Lower leg skin (tissue), 4 donors: ENCODE measurements at regions not wholly inside any gene's neighbourhood (a gene's known extent, or its start where the extent isn't known, plus 50 kb on each side); places are given as distances from the start of the nearest gene placed in this dataset.

Experiments used
- DNase-seq, 2 donors: peaks; one replicate each; pipeline ENCODE4 v3.0.0-alpha.2; 2019; ENCODE audit warnings: low spot score in 2 of 2
- H3K4me3 ChIP-seq: fragments of 200-600 bp; sonication (generic); 2 replicates; pipeline ENCODE4 v1.5.1; 2017; ENCODE audit warnings: mild to moderate bottlenecking, low read depth; ENCODE audit not compliant: poor library complexity, severe bottlenecking
- POLR2A ChIP-seq, 2 donors: fragments of 450-650 bp; IDR thresholded peaks; one replicate each; pipeline ENCODE4 v1.6.1; 2016 to 2017; ENCODE audit warnings: antibody characterized with exemption in 2 of 2, mild to moderate bottlenecking in 1 of 2, moderate library complexity in 1 of 2
- WGBS, 2 donors: methylation state at CpG; one replicate each; pipeline ENCODE4 v1.1.5; 2018; 5-methylcytosine and 5-hydroxymethylcytosine counted together
- intact Hi-C: fragments of 100-400 bp; cut with DNase I; formaldehyde crosslinking; loops from one replicate; pipeline ENCODE4 v1.15.0; 2023; ENCODE audit warnings: low total_unique reads
- TF ChIP-seq, protein P1 (sequence below), 3 donors: fragments of 450-650 bp; IDR thresholded peaks; one replicate each; pipeline ENCODE4 v1.5.1; 2016; ENCODE audit warnings: antibody characterized with exemption in 3 of 3, mild to moderate bottlenecking in 3 of 3, moderate library complexity in 2 of 3

DNA sequence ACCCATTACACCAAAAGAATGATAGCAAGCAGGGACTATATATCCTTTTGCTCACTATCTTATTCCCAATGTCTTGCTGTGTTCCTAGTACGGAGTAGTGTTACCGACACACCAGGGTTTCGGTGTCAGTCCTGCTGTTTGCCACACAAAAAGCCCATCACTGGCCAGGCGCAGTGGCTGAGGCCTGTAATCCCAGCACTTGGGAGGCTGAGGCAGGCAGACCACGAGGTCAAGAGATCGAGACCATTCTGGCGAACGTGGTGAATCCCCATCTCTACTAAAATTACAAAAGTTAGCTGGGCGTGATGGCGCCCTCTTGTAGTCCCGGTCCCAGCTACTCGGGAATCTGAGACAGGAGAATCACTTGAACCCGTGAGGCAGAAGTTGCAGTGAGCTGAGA lies 1467.3 kb upstream of the MIR17HG start:
- TF ChIP-seq, protein P1, sequence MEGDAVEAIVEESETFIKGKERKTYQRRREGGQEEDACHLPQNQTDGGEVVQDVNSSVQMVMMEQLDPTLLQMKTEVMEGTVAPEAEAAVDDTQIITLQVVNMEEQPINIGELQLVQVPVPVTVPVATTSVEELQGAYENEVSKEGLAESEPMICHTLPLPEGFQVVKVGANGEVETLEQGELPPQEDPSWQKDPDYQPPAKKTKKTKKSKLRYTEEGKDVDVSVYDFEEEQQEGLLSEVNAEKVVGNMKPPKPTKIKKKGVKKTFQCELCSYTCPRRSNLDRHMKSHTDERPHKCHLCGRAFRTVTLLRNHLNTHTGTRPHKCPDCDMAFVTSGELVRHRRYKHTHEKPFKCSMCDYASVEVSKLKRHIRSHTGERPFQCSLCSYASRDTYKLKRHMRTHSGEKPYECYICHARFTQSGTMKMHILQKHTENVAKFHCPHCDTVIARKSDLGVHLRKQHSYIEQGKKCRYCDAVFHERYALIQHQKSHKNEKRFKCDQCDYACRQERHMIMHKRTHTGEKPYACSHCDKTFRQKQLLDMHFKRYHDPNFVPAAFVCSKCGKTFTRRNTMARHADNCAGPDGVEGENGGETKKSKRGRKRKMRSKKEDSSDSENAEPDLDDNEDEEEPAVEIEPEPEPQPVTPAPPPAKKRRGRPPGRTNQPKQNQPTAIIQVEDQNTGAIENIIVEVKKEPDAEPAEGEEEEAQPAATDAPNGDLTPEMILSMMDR (IDR thresholded peaks at IDR 0.05) = no peak
- no peak for TF ChIP-seq POLR2A (IDR thresholded peaks at IDR 0.05)
- intact Hi-C loops = no loop called here
- no peak for DNase-seq
- H3K4me3 ChIP-seq = no peak overlapping the region
- WGBS, 2 donors = 96 to 97% methylated on average over 13 of the region's 13 CpGs

DNA sequence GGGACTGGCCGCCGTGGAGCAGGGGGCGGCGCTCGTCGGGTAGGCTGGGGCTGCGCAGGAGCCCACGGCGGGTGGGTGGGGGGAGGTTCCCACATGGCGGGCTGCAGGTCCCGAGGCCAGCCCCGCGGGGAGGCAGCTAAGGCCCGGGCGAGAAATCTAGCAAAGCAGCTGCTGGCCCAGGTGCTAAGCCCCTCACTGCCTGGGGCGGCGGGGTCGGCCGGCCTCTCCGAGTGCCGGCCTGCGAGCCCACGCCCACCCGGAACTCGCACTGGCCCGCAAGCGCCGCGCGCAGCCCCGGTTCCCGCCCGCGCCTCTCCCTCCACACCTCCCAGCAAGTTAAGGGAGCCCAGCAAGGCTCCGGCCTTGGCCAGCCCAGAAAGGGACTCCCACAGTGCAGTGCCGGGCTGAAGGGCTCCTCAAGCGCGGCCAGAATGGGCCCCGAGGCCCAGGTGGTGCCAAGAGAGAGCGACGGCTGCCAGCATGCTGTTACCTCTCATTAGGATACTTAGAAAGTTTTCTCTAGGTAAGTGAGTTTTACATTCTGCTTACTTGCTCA lies 1463.5 kb upstream of the MIR17HG start:
- 94 to 97% methylated on average over 22 to 35 of the region's 41 CpGs for WGBS, 2 donors
- TF ChIP-seq, protein P1 (IDR thresholded peaks at IDR 0.05) = no peak
- TF ChIP-seq POLR2A (IDR thresholded peaks at IDR 0.05) = no peak
- no peak overlapping the region for H3K4me3 ChIP-seq
- no peak for DNase-seq
- intact Hi-C loops = no loop called here

DNA sequence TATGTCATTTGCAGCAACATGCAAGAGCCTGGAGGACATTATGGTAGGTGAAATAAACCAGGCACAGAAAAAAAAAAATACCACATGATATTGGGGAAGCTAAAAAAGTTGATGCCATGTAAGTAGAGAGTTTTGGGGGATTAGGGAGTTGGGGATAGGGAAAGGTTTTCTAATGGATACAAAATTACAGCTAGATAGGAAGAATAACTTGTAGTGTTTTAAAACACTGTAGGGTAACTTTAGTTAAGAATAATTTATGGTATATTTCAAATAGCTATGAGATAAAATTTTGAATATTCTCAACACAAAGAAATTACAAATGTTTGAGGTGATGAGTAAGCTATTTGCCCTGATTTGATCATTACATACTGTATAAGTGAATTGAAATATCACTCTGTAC lies 1456.7 kb upstream of the MIR17HG start:
- intact Hi-C loops = no loop called here
- no peak overlapping the region for H3K4me3 ChIP-seq
- TF ChIP-seq, protein P1 (IDR thresholded peaks at IDR 0.05) = no peak
- no peak for TF ChIP-seq POLR2A (IDR thresholded peaks at IDR 0.05)
- DNase-seq = no peak

DNA sequence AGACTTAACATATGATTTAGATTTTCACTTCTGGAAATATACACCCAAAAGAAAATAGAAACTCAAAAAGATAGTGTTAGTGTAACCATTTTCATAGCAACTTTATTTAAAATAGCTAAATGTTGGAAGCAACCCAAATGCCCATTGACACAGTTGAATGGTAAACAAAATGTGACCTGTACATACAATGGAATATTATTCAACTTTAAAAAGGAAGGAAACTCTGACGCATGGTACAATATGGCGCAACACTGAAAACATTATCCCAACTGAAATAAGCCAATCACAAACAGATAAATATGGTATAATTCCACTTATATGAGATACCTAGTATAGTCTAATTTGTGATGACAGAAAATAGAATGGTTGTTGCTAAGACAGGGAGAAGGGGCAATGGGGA lies 1456.1 kb upstream of the MIR17HG start:
- TF ChIP-seq, protein P1 (IDR thresholded peaks at IDR 0.05) = no peak
- TF ChIP-seq POLR2A (IDR thresholded peaks at IDR 0.05) = no peak
- intact Hi-C loops = no loop called here
- 44 to 87% methylated on average over 2 of the region's 2 CpGs for WGBS, 2 donors

DNA sequence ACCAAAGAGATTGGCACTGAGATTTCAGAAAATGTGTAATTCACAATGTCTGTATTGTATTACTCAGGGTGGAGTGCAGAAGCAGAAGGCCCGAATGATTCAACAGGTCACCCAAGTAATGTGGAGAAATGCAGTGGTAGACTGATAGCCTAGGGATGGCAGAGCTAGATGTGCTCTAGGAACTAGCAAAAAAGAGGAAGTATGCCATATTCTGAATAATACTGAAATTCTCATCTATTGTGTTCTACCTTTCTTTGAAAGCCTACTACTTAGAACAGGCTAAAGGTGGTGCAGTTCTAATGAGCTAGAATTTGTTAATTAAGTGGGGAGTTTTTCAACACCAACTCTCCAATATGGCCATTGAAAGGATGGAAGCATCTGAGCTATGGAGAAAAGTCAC lies 1449.8 kb upstream of the MIR17HG start:
- TF ChIP-seq, protein P1 (IDR thresholded peaks at IDR 0.05) = no peak
- TF ChIP-seq POLR2A (IDR thresholded peaks at IDR 0.05) = no peak
- intact Hi-C loops = no loop called here
- no peak for DNase-seq
- H3K4me3 ChIP-seq = no peak overlapping the region
- 55 to 78% methylated on average over 1 of the region's 1 CpG for whole genome bisulfite sequencing, 2 donors

More for the DNA sequence above, 1456.1 kb upstream of the MIR17HG start:
- no peak overlapping the region for H3K4me3 ChIP-seq
- no peak for DNase-seq
